Neural progenitor cell (in vitro differentiated cells): ENCODE measurements at regions not wholly inside any gene's neighbourhood (a gene's known extent, or its start where the extent isn't known, plus 50 kb on each side); places are given as distances from the start of the nearest gene placed in this dataset.

Experiments used
- EZH2 ChIP-seq: fragments of 200-600 bp; sonication (generic); IDR thresholded peaks from 2 replicates; pipeline ENCODE4 v1.6.1; 2017; ENCODE audit warnings: antibody characterized with exemption, mild to moderate bottlenecking, moderate library complexity
- EZH2phosphoT487 ChIP-seq: fragments of 200-600 bp; sonication (generic); IDR thresholded peaks from 2 replicates; pipeline ENCODE4 v1.6.1; 2017; ENCODE audit warnings: antibody characterized with exemption
- TF ChIP-seq, protein P1 (sequence below): fragments of 200-600 bp; sonication (generic); IDR thresholded peaks from 2 replicates; pipeline ENCODE4 v1.5.1; 2017; ENCODE audit warnings: antibody characterized with exemption, mild to moderate bottlenecking

DNA sequence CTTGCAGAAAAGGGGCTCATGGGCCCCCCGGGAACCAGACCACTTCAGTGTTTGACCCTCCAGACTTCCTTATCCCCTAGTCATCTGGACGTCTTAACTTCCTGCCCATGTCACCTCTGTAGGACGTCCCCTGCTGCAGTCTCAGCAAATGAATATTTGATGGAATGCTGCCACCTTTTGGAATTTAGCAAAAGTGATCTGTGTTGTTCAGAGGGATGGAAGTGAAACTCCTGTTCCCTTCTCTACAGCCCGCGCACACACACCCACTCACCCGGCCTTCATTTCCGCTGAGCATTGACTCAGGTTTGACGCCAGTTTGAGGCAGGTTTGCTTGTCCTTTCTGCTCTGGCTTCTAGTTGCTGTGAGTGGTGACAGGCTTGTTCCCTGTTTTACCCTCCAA lies 507.2 kb upstream of the EEF2KMT start:
- TF ChIP-seq, protein P1, sequence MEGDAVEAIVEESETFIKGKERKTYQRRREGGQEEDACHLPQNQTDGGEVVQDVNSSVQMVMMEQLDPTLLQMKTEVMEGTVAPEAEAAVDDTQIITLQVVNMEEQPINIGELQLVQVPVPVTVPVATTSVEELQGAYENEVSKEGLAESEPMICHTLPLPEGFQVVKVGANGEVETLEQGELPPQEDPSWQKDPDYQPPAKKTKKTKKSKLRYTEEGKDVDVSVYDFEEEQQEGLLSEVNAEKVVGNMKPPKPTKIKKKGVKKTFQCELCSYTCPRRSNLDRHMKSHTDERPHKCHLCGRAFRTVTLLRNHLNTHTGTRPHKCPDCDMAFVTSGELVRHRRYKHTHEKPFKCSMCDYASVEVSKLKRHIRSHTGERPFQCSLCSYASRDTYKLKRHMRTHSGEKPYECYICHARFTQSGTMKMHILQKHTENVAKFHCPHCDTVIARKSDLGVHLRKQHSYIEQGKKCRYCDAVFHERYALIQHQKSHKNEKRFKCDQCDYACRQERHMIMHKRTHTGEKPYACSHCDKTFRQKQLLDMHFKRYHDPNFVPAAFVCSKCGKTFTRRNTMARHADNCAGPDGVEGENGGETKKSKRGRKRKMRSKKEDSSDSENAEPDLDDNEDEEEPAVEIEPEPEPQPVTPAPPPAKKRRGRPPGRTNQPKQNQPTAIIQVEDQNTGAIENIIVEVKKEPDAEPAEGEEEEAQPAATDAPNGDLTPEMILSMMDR, result peak; percentile 65
- TF ChIP-seq EZH2 (no peak), EZH2phosphoT487 (no peak)
